Liver (tissue), 8 donors: ENCODE measurements at regions not wholly inside any gene's neighbourhood (a gene's known extent, or its start where the extent isn't known, plus 50 kb on each side); places are given as distances from the start of the nearest gene placed in this dataset.
"Not testable (repeated sequence)": the region's sequence is repeated elsewhere in the genome, so short reads cannot be mapped to it uniquely, and the experiment has no call there.

ENCODE experiments used
- DNase-seq: peaks from one replicate; pipeline ENCODE4 v3.0.0-alpha.2; 2017; ENCODE audit warnings: low spot score
- H3K27ac ChIP-seq, 2 donors: one replicate each; pipeline ENCODE4 v1.7.0; 2013; ENCODE audit warnings: inconsistent platforms in 2 of 2, low read length in 2 of 2, control low read depth in 1 of 2, low read depth in 1 of 2, mild to moderate bottlenecking in 1 of 2
- H3K27me3 ChIP-seq, 4 donors: one replicate each; pipeline versions ENCODE4 v1.6.1 to v1.7.0; 2013; ENCODE audit warnings: low read length in 3 of 4, inconsistent platforms in 1 of 4, mild to moderate bottlenecking in 1 of 4, moderate library complexity in 1 of 4; ENCODE audit not compliant: control insufficient read depth in 4 of 4, insufficient read depth in 4 of 4
- H3K36me3 ChIP-seq, 4 donors: one replicate each; pipeline versions ENCODE4 v1.6.1 to v1.7.0; 2013; ENCODE audit warnings: low read length in 3 of 4, mild to moderate bottlenecking in 3 of 4, low read depth in 1 of 4, moderate library complexity in 1 of 4; ENCODE audit not compliant: control insufficient read depth in 4 of 4, insufficient read depth in 3 of 4
- H3K4me1 ChIP-seq, 4 donors: one replicate each; pipeline versions ENCODE4 v1.6.1 to v1.7.0; 2013; ENCODE audit warnings: low read length in 3 of 4, mild to moderate bottlenecking in 3 of 4, moderate library complexity in 1 of 4; ENCODE audit not compliant: control insufficient read depth in 4 of 4, insufficient read depth in 4 of 4
- H3K4me3 ChIP-seq, 3 donors: one replicate each; pipeline versions ENCODE4 v1.6.1 to v1.7.0; 2013; ENCODE audit warnings: low read length in 3 of 3, control low read depth in 1 of 3, low read depth in 1 of 3, mild to moderate bottlenecking in 1 of 3
- H3K9ac ChIP-seq, 2 donors: one replicate each; pipeline ENCODE4 v1.7.0; 2013; ENCODE audit warnings: low read length in 2 of 2, mild to moderate bottlenecking in 2 of 2, moderate library complexity in 2 of 2, control low read depth in 1 of 2, low read depth in 1 of 2
- H3K9me3 ChIP-seq, 4 donors: one replicate each; pipeline versions ENCODE4 v1.6.1 to v1.7.0; 2013; ENCODE audit warnings: low read length in 3 of 4; ENCODE audit not compliant: control insufficient read depth in 4 of 4
- ATF3 ChIP-seq: IDR thresholded peaks from 2 replicates; pipeline ENCODE4 v1.6.1; 2016; ENCODE audit warnings: antibody characterized with exemption
- EGR1 ChIP-seq, 2 donors: IDR thresholded peaks; 2 replicates each; pipeline ENCODE4 v1.6.1; 2016 to 2018; ENCODE audit warnings: antibody characterized with exemption in 2 of 2, low read depth in 2 of 2
- FOXA1 ChIP-seq: IDR thresholded peaks from 2 replicates; pipeline ENCODE4 v1.6.1; 2016; ENCODE audit warnings: antibody characterized with exemption
- GABPA ChIP-seq, 2 donors: IDR thresholded peaks in 1 of 2; conservative IDR thresholded peaks in 1 of 2; 2 replicates each; pipeline ENCODE4 v1.6.1; 2016; ENCODE audit warnings: antibody characterized with exemption in 2 of 2, mild to moderate bottlenecking in 1 of 2, moderate library complexity in 1 of 2
- HNF4A ChIP-seq, 2 donors: conservative IDR thresholded peaks; 2 replicates each; pipeline ENCODE4 v1.6.1; 2016; ENCODE audit warnings: antibody characterized with exemption in 2 of 2, mild to moderate bottlenecking in 2 of 2
- NR2F2 ChIP-seq: IDR thresholded peaks from 2 replicates; pipeline ENCODE4 v1.6.1; 2016; ENCODE audit warnings: antibody characterized with exemption
- RAD21 ChIP-seq, 2 donors: IDR thresholded peaks; 2 replicates each; pipeline ENCODE4 v1.6.1; 2016; ENCODE audit warnings: antibody characterized with exemption in 2 of 2, mild to moderate bottlenecking in 2 of 2
- RXRA ChIP-seq, 2 donors: IDR thresholded peaks; 2 replicates each; pipeline ENCODE4 v1.6.1; 2017 to 2018; ENCODE audit warnings: antibody characterized with exemption in 2 of 2, mild to moderate bottlenecking in 1 of 2
- SP1 ChIP-seq: IDR thresholded peaks from 2 replicates; pipeline ENCODE4 v1.6.1; 2018; ENCODE audit warnings: antibody characterized with exemption, mild to moderate bottlenecking
- TAF1 ChIP-seq: conservative IDR thresholded peaks from 2 replicates; pipeline ENCODE4 v1.6.1; 2016; ENCODE audit warnings: antibody characterized with exemption, mild to moderate bottlenecking
- YY1 ChIP-seq: IDR thresholded peaks from 2 replicates; pipeline ENCODE4 v1.6.1; 2016; ENCODE audit warnings: antibody characterized with exemption, mild to moderate bottlenecking
- WGBS: extraction: QIAGEN DNeasy Blood & Tissue Kit; methylation state at CpG from one replicate; pipeline ENCODE4 v1.1.7; 2013; 5-methylcytosine and 5-hydroxymethylcytosine counted together
- TF ChIP-seq, protein P1 (sequence below): fragments of 150-350 bp; IDR thresholded peaks from 2 replicates; pipeline ENCODE4 v1.5.1; 2017; ENCODE audit warnings: improper control_type of control experiment, low read depth, low read length; ENCODE audit not compliant: missing input control
- TF ChIP-seq, protein P2 (sequence below): IDR thresholded peaks from 2 replicates; pipeline ENCODE4 v1.6.1; 2016; ENCODE audit warnings: antibody characterized with exemption, mild to moderate bottlenecking
- donor health status: healthy.
- donor health status: healthy.
- donor health status: healthy.
- donor health status: healthy.
- donor health status: healthy.

GRCh38 chr17:22517716-22518115 is 825.4 kb downstream of the KCNJ18 start (continued):
- TF ChIP-seq TAF1 = no peak
- TF ChIP-seq NR2F2 = no peak
- TF ChIP-seq FOXA1 = no peak
- no peak for TF ChIP-seq GABPA (IDR thresholded peaks at IDR 0.05 in 1 of 2, conservative IDR thresholded peaks at IDR 0.05 in 1 of 2)

DNA sequence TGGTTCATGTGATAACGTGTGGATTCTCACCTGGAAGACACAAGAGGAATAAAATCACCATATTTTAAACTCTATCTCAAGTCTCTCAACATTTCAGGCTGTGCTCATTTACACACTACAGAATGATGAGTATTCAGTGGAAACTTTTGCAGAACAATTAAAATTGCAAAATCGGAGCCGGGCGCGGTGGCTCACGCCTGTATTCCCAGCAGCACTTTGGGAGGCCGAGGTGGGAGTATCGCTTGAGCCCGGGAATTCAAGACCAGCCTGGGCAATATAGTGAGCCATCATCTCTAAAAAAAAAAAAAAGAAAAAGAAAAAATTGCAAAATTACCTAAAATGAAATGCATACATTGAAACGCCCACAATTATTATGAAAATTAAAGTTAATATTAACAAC is 825.9 kb downstream of the KCNJ18 start:
- no peak for DNase-seq
- H3K9me3 ChIP-seq = no peaks in the 10 kb centered on the region
- WGBS = 84% methylated on average over 10 of the region's 10 CpGs
- no peak overlapping the region for H3K4me3 ChIP-seq
- no peaks in the 10 kb centered on the region for H3K4me1 ChIP-seq
- H3K27me3 ChIP-seq = no peaks in the 10 kb centered on the region
- H3K36me3 ChIP-seq = no peaks in the 10 kb centered on the region
- H3K27ac ChIP-seq = no peak overlapping the region
- TF ChIP-seq, protein P1, sequence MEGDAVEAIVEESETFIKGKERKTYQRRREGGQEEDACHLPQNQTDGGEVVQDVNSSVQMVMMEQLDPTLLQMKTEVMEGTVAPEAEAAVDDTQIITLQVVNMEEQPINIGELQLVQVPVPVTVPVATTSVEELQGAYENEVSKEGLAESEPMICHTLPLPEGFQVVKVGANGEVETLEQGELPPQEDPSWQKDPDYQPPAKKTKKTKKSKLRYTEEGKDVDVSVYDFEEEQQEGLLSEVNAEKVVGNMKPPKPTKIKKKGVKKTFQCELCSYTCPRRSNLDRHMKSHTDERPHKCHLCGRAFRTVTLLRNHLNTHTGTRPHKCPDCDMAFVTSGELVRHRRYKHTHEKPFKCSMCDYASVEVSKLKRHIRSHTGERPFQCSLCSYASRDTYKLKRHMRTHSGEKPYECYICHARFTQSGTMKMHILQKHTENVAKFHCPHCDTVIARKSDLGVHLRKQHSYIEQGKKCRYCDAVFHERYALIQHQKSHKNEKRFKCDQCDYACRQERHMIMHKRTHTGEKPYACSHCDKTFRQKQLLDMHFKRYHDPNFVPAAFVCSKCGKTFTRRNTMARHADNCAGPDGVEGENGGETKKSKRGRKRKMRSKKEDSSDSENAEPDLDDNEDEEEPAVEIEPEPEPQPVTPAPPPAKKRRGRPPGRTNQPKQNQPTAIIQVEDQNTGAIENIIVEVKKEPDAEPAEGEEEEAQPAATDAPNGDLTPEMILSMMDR = no peak
- no peak for TF ChIP-seq EGR1 (IDR thresholded peaks at IDR 0.05; ENCODE audit: low read depth in 2 of 2)
- TF ChIP-seq SP1 = no peak
- TF ChIP-seq, protein P2, sequence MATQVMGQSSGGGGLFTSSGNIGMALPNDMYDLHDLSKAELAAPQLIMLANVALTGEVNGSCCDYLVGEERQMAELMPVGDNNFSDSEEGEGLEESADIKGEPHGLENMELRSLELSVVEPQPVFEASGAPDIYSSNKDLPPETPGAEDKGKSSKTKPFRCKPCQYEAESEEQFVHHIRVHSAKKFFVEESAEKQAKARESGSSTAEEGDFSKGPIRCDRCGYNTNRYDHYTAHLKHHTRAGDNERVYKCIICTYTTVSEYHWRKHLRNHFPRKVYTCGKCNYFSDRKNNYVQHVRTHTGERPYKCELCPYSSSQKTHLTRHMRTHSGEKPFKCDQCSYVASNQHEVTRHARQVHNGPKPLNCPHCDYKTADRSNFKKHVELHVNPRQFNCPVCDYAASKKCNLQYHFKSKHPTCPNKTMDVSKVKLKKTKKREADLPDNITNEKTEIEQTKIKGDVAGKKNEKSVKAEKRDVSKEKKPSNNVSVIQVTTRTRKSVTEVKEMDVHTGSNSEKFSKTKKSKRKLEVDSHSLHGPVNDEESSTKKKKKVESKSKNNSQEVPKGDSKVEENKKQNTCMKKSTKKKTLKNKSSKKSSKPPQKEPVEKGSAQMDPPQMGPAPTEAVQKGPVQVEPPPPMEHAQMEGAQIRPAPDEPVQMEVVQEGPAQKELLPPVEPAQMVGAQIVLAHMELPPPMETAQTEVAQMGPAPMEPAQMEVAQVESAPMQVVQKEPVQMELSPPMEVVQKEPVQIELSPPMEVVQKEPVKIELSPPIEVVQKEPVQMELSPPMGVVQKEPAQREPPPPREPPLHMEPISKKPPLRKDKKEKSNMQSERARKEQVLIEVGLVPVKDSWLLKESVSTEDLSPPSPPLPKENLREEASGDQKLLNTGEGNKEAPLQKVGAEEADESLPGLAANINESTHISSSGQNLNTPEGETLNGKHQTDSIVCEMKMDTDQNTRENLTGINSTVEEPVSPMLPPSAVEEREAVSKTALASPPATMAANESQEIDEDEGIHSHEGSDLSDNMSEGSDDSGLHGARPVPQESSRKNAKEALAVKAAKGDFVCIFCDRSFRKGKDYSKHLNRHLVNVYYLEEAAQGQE = no peak
- TF ChIP-seq TAF1 = no peak
- TF ChIP-seq HNF4A (conservative IDR thresholded peaks at IDR 0.05) = no peak
- TF ChIP-seq GABPA (IDR thresholded peaks at IDR 0.05 in 1 of 2, conservative IDR thresholded peaks at IDR 0.05 in 1 of 2) = no peak
- TF ChIP-seq ATF3 = no peak
- TF ChIP-seq YY1 = no peak
- TF ChIP-seq RAD21 (IDR thresholded peaks at IDR 0.05) = no peak
- no peak for TF ChIP-seq RXRA (IDR thresholded peaks at IDR 0.05)
- no peak overlapping the region for H3K9ac ChIP-seq

- not testable (repeated sequence) for H3K36me3 ChIP-seq, H3K4me3 ChIP-seq, H3K9ac ChIP-seq, H3K27me3 ChIP-seq, H3K27ac ChIP-seq, DNase-seq, H3K9me3 ChIP-seq, H3K4me1 ChIP-seq
- 55% methylated on average over 1 of the region's 1 CpG for WGBS
These were observed 856.5 kb downstream of the KCNJ18 start for GRCh38 chr17:22548873-22549272.

DNA sequence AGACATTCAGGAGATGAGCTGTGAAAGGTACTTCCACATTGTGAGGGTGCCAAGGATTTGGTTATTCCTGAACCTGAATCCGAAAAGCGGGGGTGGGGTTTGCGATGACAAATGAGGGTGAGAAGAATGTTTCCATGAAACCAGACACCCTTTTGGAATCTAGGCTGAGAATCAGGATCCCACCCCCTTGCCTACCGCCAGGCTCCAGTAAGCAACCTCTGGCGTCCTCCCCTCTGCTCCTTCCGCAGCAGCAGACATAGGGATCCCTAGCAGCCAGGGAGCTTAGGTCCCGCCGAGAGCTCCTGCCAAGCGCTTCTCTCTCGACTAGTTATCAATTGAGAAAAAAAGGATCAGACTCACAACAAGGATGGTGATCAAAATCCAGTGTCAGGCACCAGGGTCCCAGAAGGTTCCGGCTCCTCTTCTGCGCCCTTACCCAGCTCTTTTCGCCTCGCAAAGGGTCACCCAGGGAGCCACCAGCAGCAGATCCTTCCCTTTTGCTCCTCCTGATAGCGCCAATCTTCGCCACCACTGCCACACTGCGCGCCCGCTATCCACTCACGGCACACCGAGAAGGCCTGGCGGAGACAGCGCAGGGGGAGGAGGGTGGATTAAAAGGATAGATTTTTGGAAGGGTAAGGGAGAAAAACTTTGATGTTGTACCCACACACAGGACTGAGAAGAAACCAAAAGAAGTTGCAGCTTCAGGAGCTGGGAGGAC is 859.5 kb downstream of the KCNJ18 start:
- H3K27me3 ChIP-seq, H3K27ac ChIP-seq, H3K9me3 ChIP-seq, H3K9ac ChIP-seq, H3K4me3 ChIP-seq, H3K4me1 ChIP-seq, H3K36me3 ChIP-seq, DNase-seq: not testable (repeated sequence)
- 62% methylated on average over 23 of the region's 23 CpGs for WGBS
